Panc1 (cell line): ENCODE measurements at regions not wholly inside any gene's neighbourhood (a gene's known extent, or its start where the extent isn't known, plus 50 kb on each side); places are given as distances from the start of the nearest gene placed in this dataset.

ENCODE experiments used
- POLR2AphosphoS5 ChIP-seq: IDR thresholded peaks from 2 replicates; pipeline ENCODE4 v1.6.1; 2012; ENCODE audit warnings: mild to moderate bottlenecking, low read depth, low read length, moderate library complexity
- TCF7L2 ChIP-seq: IDR thresholded peaks from 2 replicates; pipeline ENCODE4 v1.6.1; 2011; ENCODE audit warnings: mild to moderate bottlenecking, low read depth, low read length, inconsistent platforms
- TF ChIP-seq, protein P1 (sequence below): fragments of 450-650 bp; IDR thresholded peaks from 2 replicates; pipeline ENCODE4 v1.5.1; 2017; ENCODE audit warnings: mild to moderate bottlenecking
- TF ChIP-seq, protein P2 (sequence below), 2 experiments: IDR thresholded peaks; 2 replicates each; pipeline ENCODE4 v1.6.1; 2011 to 2012; ENCODE audit warnings: low read depth in 2 of 2, control low read depth in 1 of 2, low read length in 1 of 2, mild to moderate bottlenecking in 1 of 2, moderate library complexity in 1 of 2; ENCODE audit not compliant: insufficient read depth in 1 of 2

DNA sequence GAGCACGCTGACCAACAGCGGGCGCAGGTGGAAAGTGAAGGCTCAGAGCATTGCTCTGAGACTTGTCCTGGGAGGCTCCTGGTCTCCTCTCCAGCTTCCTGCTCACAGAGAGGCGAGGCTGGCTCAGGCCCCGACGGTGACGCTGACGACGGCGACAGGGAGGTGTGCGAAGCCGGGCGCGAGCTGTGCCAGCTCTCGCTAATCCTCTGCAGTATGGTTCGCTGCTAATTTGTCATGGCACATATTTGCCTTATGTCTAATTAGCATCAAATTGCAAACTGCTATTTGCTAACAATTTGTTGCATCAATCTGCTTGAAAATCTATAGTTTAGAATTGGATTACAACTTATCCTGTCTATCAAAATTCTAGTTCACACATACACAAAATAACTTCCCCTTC lies 469.8 kb upstream of the ZNF507 start:
- TF ChIP-seq, protein P1, sequence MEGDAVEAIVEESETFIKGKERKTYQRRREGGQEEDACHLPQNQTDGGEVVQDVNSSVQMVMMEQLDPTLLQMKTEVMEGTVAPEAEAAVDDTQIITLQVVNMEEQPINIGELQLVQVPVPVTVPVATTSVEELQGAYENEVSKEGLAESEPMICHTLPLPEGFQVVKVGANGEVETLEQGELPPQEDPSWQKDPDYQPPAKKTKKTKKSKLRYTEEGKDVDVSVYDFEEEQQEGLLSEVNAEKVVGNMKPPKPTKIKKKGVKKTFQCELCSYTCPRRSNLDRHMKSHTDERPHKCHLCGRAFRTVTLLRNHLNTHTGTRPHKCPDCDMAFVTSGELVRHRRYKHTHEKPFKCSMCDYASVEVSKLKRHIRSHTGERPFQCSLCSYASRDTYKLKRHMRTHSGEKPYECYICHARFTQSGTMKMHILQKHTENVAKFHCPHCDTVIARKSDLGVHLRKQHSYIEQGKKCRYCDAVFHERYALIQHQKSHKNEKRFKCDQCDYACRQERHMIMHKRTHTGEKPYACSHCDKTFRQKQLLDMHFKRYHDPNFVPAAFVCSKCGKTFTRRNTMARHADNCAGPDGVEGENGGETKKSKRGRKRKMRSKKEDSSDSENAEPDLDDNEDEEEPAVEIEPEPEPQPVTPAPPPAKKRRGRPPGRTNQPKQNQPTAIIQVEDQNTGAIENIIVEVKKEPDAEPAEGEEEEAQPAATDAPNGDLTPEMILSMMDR, result no peak
- TF ChIP-seq TCF7L2, result no peak
- no peak for TF ChIP-seq POLR2AphosphoS5
- TF ChIP-seq, protein P2, sequence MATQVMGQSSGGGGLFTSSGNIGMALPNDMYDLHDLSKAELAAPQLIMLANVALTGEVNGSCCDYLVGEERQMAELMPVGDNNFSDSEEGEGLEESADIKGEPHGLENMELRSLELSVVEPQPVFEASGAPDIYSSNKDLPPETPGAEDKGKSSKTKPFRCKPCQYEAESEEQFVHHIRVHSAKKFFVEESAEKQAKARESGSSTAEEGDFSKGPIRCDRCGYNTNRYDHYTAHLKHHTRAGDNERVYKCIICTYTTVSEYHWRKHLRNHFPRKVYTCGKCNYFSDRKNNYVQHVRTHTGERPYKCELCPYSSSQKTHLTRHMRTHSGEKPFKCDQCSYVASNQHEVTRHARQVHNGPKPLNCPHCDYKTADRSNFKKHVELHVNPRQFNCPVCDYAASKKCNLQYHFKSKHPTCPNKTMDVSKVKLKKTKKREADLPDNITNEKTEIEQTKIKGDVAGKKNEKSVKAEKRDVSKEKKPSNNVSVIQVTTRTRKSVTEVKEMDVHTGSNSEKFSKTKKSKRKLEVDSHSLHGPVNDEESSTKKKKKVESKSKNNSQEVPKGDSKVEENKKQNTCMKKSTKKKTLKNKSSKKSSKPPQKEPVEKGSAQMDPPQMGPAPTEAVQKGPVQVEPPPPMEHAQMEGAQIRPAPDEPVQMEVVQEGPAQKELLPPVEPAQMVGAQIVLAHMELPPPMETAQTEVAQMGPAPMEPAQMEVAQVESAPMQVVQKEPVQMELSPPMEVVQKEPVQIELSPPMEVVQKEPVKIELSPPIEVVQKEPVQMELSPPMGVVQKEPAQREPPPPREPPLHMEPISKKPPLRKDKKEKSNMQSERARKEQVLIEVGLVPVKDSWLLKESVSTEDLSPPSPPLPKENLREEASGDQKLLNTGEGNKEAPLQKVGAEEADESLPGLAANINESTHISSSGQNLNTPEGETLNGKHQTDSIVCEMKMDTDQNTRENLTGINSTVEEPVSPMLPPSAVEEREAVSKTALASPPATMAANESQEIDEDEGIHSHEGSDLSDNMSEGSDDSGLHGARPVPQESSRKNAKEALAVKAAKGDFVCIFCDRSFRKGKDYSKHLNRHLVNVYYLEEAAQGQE (IDR thresholded peaks at IDR 0.05; ENCODE audit: insufficient read depth in 1 of 2, low read depth in 2 of 2, low read length in 1 of 2), result no peak
